ENCODE measurements at regions not wholly inside any gene's neighbourhood (a gene's known extent, or its start where the extent isn't known, plus 50 kb on each side); places are given as distances from the start of the nearest gene placed in this dataset.

DNA sequence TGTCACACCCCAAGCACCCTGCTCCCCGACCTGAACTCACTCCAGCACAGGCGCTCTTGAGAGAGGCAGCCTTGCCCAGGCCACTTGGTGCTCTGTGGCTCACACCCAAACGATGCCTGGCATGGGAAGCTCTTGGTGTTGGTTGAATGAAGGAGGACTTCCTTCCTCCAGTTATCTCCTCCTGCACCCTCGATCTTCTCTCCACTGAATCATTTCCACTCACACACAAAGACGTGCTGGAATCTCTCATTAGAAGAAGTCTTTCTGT, 90.5 kb upstream of the TRIM2 start:
- TF ChIP-seq, protein P1, sequence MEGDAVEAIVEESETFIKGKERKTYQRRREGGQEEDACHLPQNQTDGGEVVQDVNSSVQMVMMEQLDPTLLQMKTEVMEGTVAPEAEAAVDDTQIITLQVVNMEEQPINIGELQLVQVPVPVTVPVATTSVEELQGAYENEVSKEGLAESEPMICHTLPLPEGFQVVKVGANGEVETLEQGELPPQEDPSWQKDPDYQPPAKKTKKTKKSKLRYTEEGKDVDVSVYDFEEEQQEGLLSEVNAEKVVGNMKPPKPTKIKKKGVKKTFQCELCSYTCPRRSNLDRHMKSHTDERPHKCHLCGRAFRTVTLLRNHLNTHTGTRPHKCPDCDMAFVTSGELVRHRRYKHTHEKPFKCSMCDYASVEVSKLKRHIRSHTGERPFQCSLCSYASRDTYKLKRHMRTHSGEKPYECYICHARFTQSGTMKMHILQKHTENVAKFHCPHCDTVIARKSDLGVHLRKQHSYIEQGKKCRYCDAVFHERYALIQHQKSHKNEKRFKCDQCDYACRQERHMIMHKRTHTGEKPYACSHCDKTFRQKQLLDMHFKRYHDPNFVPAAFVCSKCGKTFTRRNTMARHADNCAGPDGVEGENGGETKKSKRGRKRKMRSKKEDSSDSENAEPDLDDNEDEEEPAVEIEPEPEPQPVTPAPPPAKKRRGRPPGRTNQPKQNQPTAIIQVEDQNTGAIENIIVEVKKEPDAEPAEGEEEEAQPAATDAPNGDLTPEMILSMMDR (IDR thresholded peaks at IDR 0.05; ENCODE audit: low read depth, low read length, missing input control), result no peak
- TF ChIP-seq SP1 (IDR thresholded peaks at IDR 0.05), result no peak
- TF ChIP-seq HNF4G (IDR thresholded peaks at IDR 0.05), result no peak
- TF ChIP-seq YY1 (IDR thresholded peaks at IDR 0.05), result no peak
- TF ChIP-seq, protein P2, sequence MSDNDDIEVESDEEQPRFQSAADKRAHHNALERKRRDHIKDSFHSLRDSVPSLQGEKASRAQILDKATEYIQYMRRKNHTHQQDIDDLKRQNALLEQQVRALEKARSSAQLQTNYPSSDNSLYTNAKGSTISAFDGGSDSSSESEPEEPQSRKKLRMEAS (IDR thresholded peaks at IDR 0.05), result no peak
- no peak for TF ChIP-seq GABPA (IDR thresholded peaks at IDR 0.05 in 1 of 2, conservative IDR thresholded peaks at IDR 0.05 in 1 of 2)
- TF ChIP-seq, protein P3, sequence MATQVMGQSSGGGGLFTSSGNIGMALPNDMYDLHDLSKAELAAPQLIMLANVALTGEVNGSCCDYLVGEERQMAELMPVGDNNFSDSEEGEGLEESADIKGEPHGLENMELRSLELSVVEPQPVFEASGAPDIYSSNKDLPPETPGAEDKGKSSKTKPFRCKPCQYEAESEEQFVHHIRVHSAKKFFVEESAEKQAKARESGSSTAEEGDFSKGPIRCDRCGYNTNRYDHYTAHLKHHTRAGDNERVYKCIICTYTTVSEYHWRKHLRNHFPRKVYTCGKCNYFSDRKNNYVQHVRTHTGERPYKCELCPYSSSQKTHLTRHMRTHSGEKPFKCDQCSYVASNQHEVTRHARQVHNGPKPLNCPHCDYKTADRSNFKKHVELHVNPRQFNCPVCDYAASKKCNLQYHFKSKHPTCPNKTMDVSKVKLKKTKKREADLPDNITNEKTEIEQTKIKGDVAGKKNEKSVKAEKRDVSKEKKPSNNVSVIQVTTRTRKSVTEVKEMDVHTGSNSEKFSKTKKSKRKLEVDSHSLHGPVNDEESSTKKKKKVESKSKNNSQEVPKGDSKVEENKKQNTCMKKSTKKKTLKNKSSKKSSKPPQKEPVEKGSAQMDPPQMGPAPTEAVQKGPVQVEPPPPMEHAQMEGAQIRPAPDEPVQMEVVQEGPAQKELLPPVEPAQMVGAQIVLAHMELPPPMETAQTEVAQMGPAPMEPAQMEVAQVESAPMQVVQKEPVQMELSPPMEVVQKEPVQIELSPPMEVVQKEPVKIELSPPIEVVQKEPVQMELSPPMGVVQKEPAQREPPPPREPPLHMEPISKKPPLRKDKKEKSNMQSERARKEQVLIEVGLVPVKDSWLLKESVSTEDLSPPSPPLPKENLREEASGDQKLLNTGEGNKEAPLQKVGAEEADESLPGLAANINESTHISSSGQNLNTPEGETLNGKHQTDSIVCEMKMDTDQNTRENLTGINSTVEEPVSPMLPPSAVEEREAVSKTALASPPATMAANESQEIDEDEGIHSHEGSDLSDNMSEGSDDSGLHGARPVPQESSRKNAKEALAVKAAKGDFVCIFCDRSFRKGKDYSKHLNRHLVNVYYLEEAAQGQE (IDR thresholded peaks at IDR 0.05), result no peak
